Uterus (tissue), 3 donors: ENCODE measurements at regions not wholly inside any gene's neighbourhood (a gene's known extent, or its start where the extent isn't known, plus 50 kb on each side); places are given as distances from the start of the nearest gene placed in this dataset.

Source experiments
- DNase-seq, 2 donors: peaks; one replicate each; pipeline ENCODE4 v3.0.0-alpha.2; 2019 to 2020
- H3K27ac ChIP-seq, 2 donors: fragments of 200-600 bp; sonication (generic); 1 replicate in 1 of 2; 2 replicates in 1 of 2; pipeline ENCODE4 v1.5.1; 2016 to 2018
- H3K27me3 ChIP-seq, 2 donors: fragments of 200-600 bp; sonication (generic); one replicate each; pipeline ENCODE4 v1.5.1; 2018 to 2019; ENCODE audit warnings: control low read depth in 1 of 2
- H3K36me3 ChIP-seq, 2 donors: fragments of 200-600 bp; sonication (generic); one replicate each; pipeline ENCODE4 v1.5.1; 2019; ENCODE audit warnings: control low read depth in 1 of 2
- H3K4me1 ChIP-seq, 2 donors: fragments of 200-600 bp; sonication (generic); one replicate each; pipeline ENCODE4 v1.5.1; 2018 to 2019; ENCODE audit warnings: control low read depth in 1 of 2
- H3K4me3 ChIP-seq, 2 donors: fragments of 200-600 bp; sonication (generic); 1 replicate in 1 of 2; 2 replicates in 1 of 2; pipeline ENCODE4 v1.5.1; 2018 to 2019; ENCODE audit warnings: mild to moderate bottlenecking in 1 of 2
- H3K9me3 ChIP-seq, 2 donors: fragments of 200-600 bp; sonication (generic); one replicate each; pipeline ENCODE4 v1.5.1; 2019; ENCODE audit warnings: control low read depth in 1 of 2
- CTCF ChIP-seq, 4 experiments: fragments of 200-600 bp in 2 of 4; fragments of 450-650 bp in 2 of 4; sonication (generic) in 2 of 4; IDR thresholded peaks; one replicate each; pipeline ENCODE4 v1.5.1; 2016 to 2019; ENCODE audit warnings: antibody characterized with exemption in 4 of 4, mild to moderate bottlenecking in 2 of 4, moderate library complexity in 1 of 4
- POLR2A ChIP-seq, 2 donors: fragments of 450-650 bp; IDR thresholded peaks; one replicate each; pipeline ENCODE4 v1.6.1; 2016; ENCODE audit warnings: antibody characterized with exemption in 2 of 2, mild to moderate bottlenecking in 1 of 2, moderate library complexity in 1 of 2
- intact Hi-C: fragments of 100-400 bp; cut with DNase I; formaldehyde crosslinking; loops from one replicate; pipeline ENCODE4 v1.15.1; 2023; ENCODE audit warnings: low total_unique reads
- donor health status: DM: yes; HTN: yes; CAD: no.

GRCh38 chr12:92476844-92477243 is 225.9 kb upstream of the PLEKHG7 start:
- Histone ChIP-seq H3K4me3 (no peak overlapping the region), H3K9me3 (no peaks in the 10 kb centered on the region), H3K27me3 (no peaks in the 10 kb centered on the region), H3K4me1 (no peaks in the 10 kb centered on the region), H3K36me3 (no peaks in the 10 kb centered on the region), H3K27ac (no peak overlapping the region)
- intact Hi-C loops: no loop called here
- TF ChIP-seq POLR2A (IDR thresholded peaks at IDR 0.05): no peak
- TF ChIP-seq CTCF (IDR thresholded peaks at IDR 0.05): no peak
- no peak for DNase-seq

GRCh38 chr12:92473564-92473963 is 229.2 kb upstream of the PLEKHG7 start:
- H3K36me3 ChIP-seq: no peaks in the 10 kb centered on the region
- no peak overlapping the region for H3K4me3 ChIP-seq
- H3K27me3 ChIP-seq: no peaks in the 10 kb centered on the region
- TF ChIP-seq CTCF (IDR thresholded peaks at IDR 0.05): no peak
- TF ChIP-seq POLR2A (IDR thresholded peaks at IDR 0.05): no peak
- H3K9me3 ChIP-seq: no peaks in the 10 kb centered on the region
- no peak for DNase-seq
- no peaks in the 10 kb centered on the region for H3K4me1 ChIP-seq
- intact Hi-C loops: no loop called here
- no peak overlapping the region for H3K27ac ChIP-seq

- H3K36me3 ChIP-seq: no peaks in the 10 kb centered on the region
- H3K9me3 ChIP-seq: no peaks in the 10 kb centered on the region
- intact Hi-C loops: no loop called here
- DNase-seq: no peak
- no peaks in the 10 kb centered on the region for H3K4me1 ChIP-seq
- TF ChIP-seq CTCF (IDR thresholded peaks at IDR 0.05) (no peak), POLR2A (IDR thresholded peaks at IDR 0.05) (no peak)
- no peak overlapping the region for H3K27ac ChIP-seq
- no peaks in the 10 kb centered on the region for H3K27me3 ChIP-seq
- H3K4me3 ChIP-seq: no peak overlapping the region
Observed at GRCh38 chr12:92472201-92472600, 230.6 kb upstream of the PLEKHG7 start.

GRCh38 chr12:92471551-92471950 is 231.2 kb upstream of the PLEKHG7 start:
- Histone ChIP-seq H3K4me3 (no peak overlapping the region), H3K36me3 (no peaks in the 10 kb centered on the region), H3K4me1 (no peaks in the 10 kb centered on the region), H3K27me3 (no peaks in the 10 kb centered on the region), H3K27ac (no peak overlapping the region), H3K9me3 (no peaks in the 10 kb centered on the region)
- TF ChIP-seq POLR2A (IDR thresholded peaks at IDR 0.05) (no peak), CTCF (IDR thresholded peaks at IDR 0.05) (no peak)
- intact Hi-C loops: no loop called here
- no peak for DNase-seq

- Histone ChIP-seq H3K27me3 (no peaks in the 10 kb centered on the region), H3K36me3 (no peaks in the 10 kb centered on the region), H3K4me3 (no peak overlapping the region), H3K27ac (no peak overlapping the region), H3K4me1 (no peaks in the 10 kb centered on the region), H3K9me3 (no peaks in the 10 kb centered on the region)
- no peak for TF ChIP-seq CTCF (IDR thresholded peaks at IDR 0.05)
- no peak for TF ChIP-seq POLR2A (IDR thresholded peaks at IDR 0.05)
- intact Hi-C loops: no loop called here
- no peak for DNase-seq
Observed at GRCh38 chr12:92470608-92471021, 232.2 kb upstream of the PLEKHG7 start.
